Ramos (cell line): ENCODE measurements at regions not wholly inside any gene's neighbourhood (a gene's known extent, or its start where the extent isn't known, plus 50 kb on each side); places are given as distances from the start of the nearest gene placed in this dataset.

Experiments used
- in situ Hi-C: fragments of 300-500 bp; cut with MboI; formaldehyde crosslinking; loops from one replicate; pipeline ENCODE4 v1.14.3; 2022; ENCODE audit warnings: low sequenced_read_pairs; ENCODE audit not compliant: unreplicated experiment

GRCh38 chr9:18190671-18191374, 283.1 kb upstream of the ADAMTSL1 start:
- in situ Hi-C loops, result no loop called here

- in situ Hi-C loops, result no loop called here
Observed at GRCh38 chr9:18194316-18194715, 279.6 kb upstream of the ADAMTSL1 start.

GRCh38 chr9:18195223-18195622, 278.7 kb upstream of the ADAMTSL1 start:
- in situ Hi-C loops, result no loop called here

GRCh38 chr9:18202924-18203323, 271.0 kb upstream of the ADAMTSL1 start:
- in situ Hi-C loops, result loop anchor here (10.0 kb wide), 1 partner anchor 388 kb away; no protein-coding TSS in a partner anchor

GRCh38 chr9:18207735-18208134, 266.2 kb upstream of the ADAMTSL1 start:
- in situ Hi-C loops, result loop anchor here (10.0 kb wide), 1 partner anchor 393 kb away; no protein-coding TSS in a partner anchor

- in situ Hi-C loops, result loop anchor here (10.0 kb wide), 1 partner anchor 394 kb away; no protein-coding TSS in a partner anchor
Observed at GRCh38 chr9:18208166-18209059, 265.5 kb upstream of the ADAMTSL1 start.

- in situ Hi-C loops, result no loop called here
Observed at GRCh38 chr9:18215626-18216025, 258.3 kb upstream of the ADAMTSL1 start.

- in situ Hi-C loops, result no loop called here
Observed at GRCh38 chr9:18216376-18216775, 257.6 kb upstream of the ADAMTSL1 start.

GRCh38 chr9:18228101-18228500, 245.9 kb upstream of the ADAMTSL1 start:
- in situ Hi-C loops, result no loop called here

GRCh38 chr9:18229992-18230676, 243.8 kb upstream of the ADAMTSL1 start:
- in situ Hi-C loops, result no loop called here

- in situ Hi-C loops, result no loop called here
Observed at GRCh38 chr9:18233311-18233710, 240.6 kb upstream of the ADAMTSL1 start.

- in situ Hi-C loops, result no loop called here
Observed at GRCh38 chr9:18233776-18234445, 240.0 kb upstream of the ADAMTSL1 start.

- in situ Hi-C loops, result no loop called here
Observed at GRCh38 chr9:18235181-18235908, 238.6 kb upstream of the ADAMTSL1 start.

- in situ Hi-C loops, result no loop called here
Observed at GRCh38 chr9:18236336-18236735, 237.6 kb upstream of the ADAMTSL1 start.

- in situ Hi-C loops, result no loop called here
Observed at GRCh38 chr9:18237776-18238175, 236.2 kb upstream of the ADAMTSL1 start.

GRCh38 chr9:18238254-18238653, 235.7 kb upstream of the ADAMTSL1 start:
- in situ Hi-C loops, result no loop called here

GRCh38 chr9:18238752-18239447, 235.1 kb upstream of the ADAMTSL1 start:
- in situ Hi-C loops, result no loop called here

- in situ Hi-C loops, result no loop called here
Observed at GRCh38 chr9:18240213-18240612, 233.7 kb upstream of the ADAMTSL1 start.

- in situ Hi-C loops, result no loop called here
Observed at GRCh38 chr9:18245911-18246310, 228.0 kb upstream of the ADAMTSL1 start.
